ENCODE measurements at regions not wholly inside any gene's neighbourhood (a gene's known extent, or its start where the extent isn't known, plus 50 kb on each side); places are given as distances from the start of the nearest gene placed in this dataset.

GRCh38 chr7:68025369-68025768 is 1028.7 kb downstream of the TYW1 start:
- H3K4me3 ChIP-seq (ENCODE audit: low read depth, low read length): no peak overlapping the region
- no peak for TF ChIP-seq CTCF (IDR thresholded peaks at IDR 0.05; ENCODE audit: insufficient read depth, low read depth, low read length, missing control alignments)
- no peak for DNase-seq (ENCODE audit: low read depth)

GRCh38 chr7:68030530-68030929 is 1033.9 kb downstream of the TYW1 start:
- no peak overlapping the region for H3K4me3 ChIP-seq (ENCODE audit: low read depth, low read length)
- TF ChIP-seq CTCF (IDR thresholded peaks at IDR 0.05; ENCODE audit: insufficient read depth, low read depth, low read length, missing control alignments): no peak
- no peak for DNase-seq (ENCODE audit: low read depth)

- no peak overlapping the region for H3K4me3 ChIP-seq (ENCODE audit: low read depth, low read length)
- no peak for DNase-seq (ENCODE audit: low read depth)
- no peak for TF ChIP-seq CTCF (IDR thresholded peaks at IDR 0.05; ENCODE audit: insufficient read depth, low read depth, low read length, missing control alignments)
Measured at GRCh38 chr7:68031180-68031943, 1034.7 kb downstream of the TYW1 start.

- no peak for DNase-seq (ENCODE audit: low read depth)
- no peak for TF ChIP-seq CTCF (IDR thresholded peaks at IDR 0.05; ENCODE audit: insufficient read depth, low read depth, low read length, missing control alignments)
- no peak overlapping the region for H3K4me3 ChIP-seq (ENCODE audit: low read depth, low read length)
Measured at GRCh38 chr7:68038621-68039314, 1042.1 kb downstream of the TYW1 start.

GRCh38 chr7:68041554-68041953 is 1044.9 kb downstream of the TYW1 start:
- DNase-seq (ENCODE audit: low read depth): no peak
- no peak overlapping the region for H3K4me3 ChIP-seq (ENCODE audit: low read depth, low read length)
- TF ChIP-seq CTCF (IDR thresholded peaks at IDR 0.05; ENCODE audit: insufficient read depth, low read depth, low read length, missing control alignments): no peak

GRCh38 chr7:68043546-68043945 is 1046.9 kb downstream of the TYW1 start:
- no peak overlapping the region for H3K4me3 ChIP-seq (ENCODE audit: low read depth, low read length)
- no peak for TF ChIP-seq CTCF (IDR thresholded peaks at IDR 0.05; ENCODE audit: insufficient read depth, low read depth, low read length, missing control alignments)
- no peak for DNase-seq (ENCODE audit: low read depth)

All from GM12865 (cell line).